ENCODE measurements at regions not wholly inside any gene's neighbourhood (a gene's known extent, or its start where the extent isn't known, plus 50 kb on each side); places are given as distances from the start of the nearest gene placed in this dataset.

GRCh38 chr20:2231701-2232100 is 64.1 kb upstream of the TGM3 start (continued):
- TF ChIP-seq NR2C2 (CRISPR knock-in tag; IDR thresholded peaks at IDR 0.05; ENCODE audit: borderline replicate concordance) (no peak), CSRNP1 (CRISPR knock-in tag; IDR thresholded peaks at IDR 0.05) (no peak), ZNF230 (CRISPR knock-in tag; IDR thresholded peaks at IDR 0.05) (no peak), NFIC (IDR thresholded peaks at IDR 0.05; ENCODE audit: low read length) (no peak), FOXC1 (CRISPR knock-in tag; IDR thresholded peaks at IDR 0.05; ENCODE audit: borderline replicate concordance) (no peak)

GRCh38 chr20:2234598-2235191 is 61.1 kb upstream of the TGM3 start:
- Histone ChIP-seq H3K4me2 (ENCODE audit: low read depth, low read length) (no peak overlapping the region), H3K4me1 (ENCODE audit: insufficient read depth, low read length) (no peaks in the 10 kb centered on the region), H3K36me3 (replicated peaks in 1 of 2; ENCODE audit: control insufficient read depth in 1 of 2, insufficient read depth in 2 of 2, low read length in 2 of 2) (no peaks in the 10 kb centered on the region), H3K4me3 (replicated peaks in 1 of 3; ENCODE audit: insufficient read depth in 1 of 3, low read depth in 2 of 3, low read length in 3 of 3) (no peak overlapping the region), H3K27me3 (ENCODE audit: control insufficient read depth in 1 of 2, insufficient read depth in 2 of 2, low read length in 2 of 2) (0 out of 5 replicates have a peak, but pooled peaks cover 0 to 5% of the 10 kb centered on the region in 2 experiments), H4K20me1 (ENCODE audit: insufficient read depth, low read length) (no peaks in the 10 kb centered on the region), H3K9ac (ENCODE audit: insufficient read depth, low read depth, low read length) (no peak overlapping the region), H2AFZ (ENCODE audit: low read length) (no peak overlapping the region), H3K9me3 (ENCODE audit: low read length) (no peaks in the 10 kb centered on the region), H3K79me2 (ENCODE audit: insufficient read depth, low read length) (no peaks in the 10 kb centered on the region), H3K27ac (ENCODE audit: extremely low read length, insufficient read depth, low read length) (no peak overlapping the region)
- POLR2A ChIA-PET = no interaction called here
- intact Hi-C loops (cut with micrococcal nuclease; ENCODE audit: unreplicated experiment) (no loop called here), in situ Hi-C loops (cut with HindIII; ENCODE audit: extremely low pct_ligation_motif_present, low pct_unique_long_range_greater_than_20kb) (no loop called here)
- CTCF ChIA-PET (ENCODE audit: low intra/inter-chr PET ratio, low total read pairs) = no interaction called here
- FAIRE-seq = no peak
- BruUV-seq (replicated peaks) = no TSS peak
- WGBS (ENCODE audit: low lambda C conversion rate) = 14% methylated on average over 5 of the region's 5 CpGs
- DNase-seq (ENCODE audit: low spot score) = no peak
- ATAC-seq = no peak
- TF ChIP-seq ZNF407 (CRISPR knock-in tag; IDR thresholded peaks at IDR 0.05; ENCODE audit: not compliant biosample characterization) (no peak), SSRP1 (CRISPR knock-in tag; IDR thresholded peaks at IDR 0.05) (no peak), HNF4A (CRISPR knock-in tag; IDR thresholded peaks at IDR 0.05) (no peak), SNRNP70 (IDR thresholded peaks at IDR 0.05; ENCODE audit: low read depth, low read length) (no peak), MZF1 (CRISPR knock-in tag; IDR thresholded peaks at IDR 0.05; ENCODE audit: borderline replicate concordance) (no peak), FOXK2 (IDR thresholded peaks at IDR 0.05) (no peak), ZFP62 (CRISPR knock-in tag; IDR thresholded peaks at IDR 0.05) (no peak), FOXC1 (CRISPR knock-in tag; IDR thresholded peaks at IDR 0.05; ENCODE audit: borderline replicate concordance) (no peak), CCAR2 (optimal IDR thresholded peaks at IDR 0.05; ENCODE audit: low read depth, low read length) (no peak), ZNF143 (CRISPR knock-in tag; IDR thresholded peaks at IDR 0.05) (no peak), ZNF556 (CRISPR knock-in tag; IDR thresholded peaks at IDR 0.05; ENCODE audit: borderline replicate concordance) (no peak)

All from HepG2 (cell line).